Neural crest cell (in vitro differentiated cells): ENCODE measurements at regions not wholly inside any gene's neighbourhood (a gene's known extent, or its start where the extent isn't known, plus 50 kb on each side); places are given as distances from the start of the nearest gene placed in this dataset.

Source experiments
- DNase-seq: peaks from one replicate; pipeline ENCODE4 v3.0.0; 2021; ENCODE audit warnings: low read depth, mixed read lengths, low spot score
- H3K27ac Mint-ChIP-seq: one replicate; pipeline ENCODE4 v1.8.0; 2021; ENCODE audit warnings: mild to moderate bottlenecking, mixed read lengths; ENCODE audit not compliant: unreplicated experiment
- H3K27me3 Mint-ChIP-seq: 2 replicates; pipeline ENCODE4 v1.8.0; 2021; ENCODE audit warnings: low read depth, mild to moderate bottlenecking, mixed read lengths
- H3K36me3 Mint-ChIP-seq: 2 replicates; pipeline ENCODE4 v1.8.0; 2021; ENCODE audit warnings: low read depth, mild to moderate bottlenecking, mixed read lengths
- H3K4me1 Mint-ChIP-seq: 2 replicates; pipeline ENCODE4 v1.8.0; 2021; ENCODE audit warnings: mixed read lengths
- H3K4me3 Mint-ChIP-seq: one replicate; pipeline ENCODE4 v1.8.0; 2021; ENCODE audit warnings: mild to moderate bottlenecking, mixed read lengths
- H3K9me3 Mint-ChIP-seq: 2 replicates; pipeline ENCODE4 v1.8.0; 2021; ENCODE audit warnings: mixed read lengths
- TF ChIP-seq, protein P1 (sequence below): fragments of 200-600 bp; sonication (generic); conservative IDR thresholded peaks from 2 replicates; pipeline ENCODE4 v1.5.0; 2021; ENCODE audit warnings: antibody characterized with exemption, mild to moderate bottlenecking

DNA sequence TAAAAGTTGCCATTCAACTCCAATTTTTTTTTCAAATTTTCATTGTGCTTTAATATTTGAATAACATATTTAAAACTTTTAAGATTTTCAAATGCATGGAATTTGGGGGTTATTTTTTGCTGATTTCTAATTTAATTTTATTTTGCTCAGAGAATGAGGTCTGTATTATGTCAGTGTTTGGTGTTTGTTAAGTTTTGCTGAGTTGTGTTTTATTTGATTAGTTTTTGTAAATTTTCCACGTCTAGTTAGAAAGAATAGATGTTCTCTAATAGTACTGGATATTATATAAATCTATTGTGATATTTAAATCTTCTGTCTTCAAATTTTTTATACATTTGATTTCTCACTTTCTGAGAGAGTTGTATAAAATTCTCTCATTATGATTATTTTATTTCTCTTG lies 145.9 kb downstream of the MACIR start:
- Mint-ChIP-seq H3K9me3 (no peaks in the 10 kb centered on the region), H3K36me3 (no peaks in the 10 kb centered on the region), H3K4me1 (peaks cover 10% of the 10 kb centered on the region), H3K27me3 (no peaks in the 10 kb centered on the region), H3K4me3 (no peak overlapping the region), H3K27ac (no peak overlapping the region)
- TF ChIP-seq, protein P1, sequence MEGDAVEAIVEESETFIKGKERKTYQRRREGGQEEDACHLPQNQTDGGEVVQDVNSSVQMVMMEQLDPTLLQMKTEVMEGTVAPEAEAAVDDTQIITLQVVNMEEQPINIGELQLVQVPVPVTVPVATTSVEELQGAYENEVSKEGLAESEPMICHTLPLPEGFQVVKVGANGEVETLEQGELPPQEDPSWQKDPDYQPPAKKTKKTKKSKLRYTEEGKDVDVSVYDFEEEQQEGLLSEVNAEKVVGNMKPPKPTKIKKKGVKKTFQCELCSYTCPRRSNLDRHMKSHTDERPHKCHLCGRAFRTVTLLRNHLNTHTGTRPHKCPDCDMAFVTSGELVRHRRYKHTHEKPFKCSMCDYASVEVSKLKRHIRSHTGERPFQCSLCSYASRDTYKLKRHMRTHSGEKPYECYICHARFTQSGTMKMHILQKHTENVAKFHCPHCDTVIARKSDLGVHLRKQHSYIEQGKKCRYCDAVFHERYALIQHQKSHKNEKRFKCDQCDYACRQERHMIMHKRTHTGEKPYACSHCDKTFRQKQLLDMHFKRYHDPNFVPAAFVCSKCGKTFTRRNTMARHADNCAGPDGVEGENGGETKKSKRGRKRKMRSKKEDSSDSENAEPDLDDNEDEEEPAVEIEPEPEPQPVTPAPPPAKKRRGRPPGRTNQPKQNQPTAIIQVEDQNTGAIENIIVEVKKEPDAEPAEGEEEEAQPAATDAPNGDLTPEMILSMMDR = no peak
- no peak for DNase-seq

DNA sequence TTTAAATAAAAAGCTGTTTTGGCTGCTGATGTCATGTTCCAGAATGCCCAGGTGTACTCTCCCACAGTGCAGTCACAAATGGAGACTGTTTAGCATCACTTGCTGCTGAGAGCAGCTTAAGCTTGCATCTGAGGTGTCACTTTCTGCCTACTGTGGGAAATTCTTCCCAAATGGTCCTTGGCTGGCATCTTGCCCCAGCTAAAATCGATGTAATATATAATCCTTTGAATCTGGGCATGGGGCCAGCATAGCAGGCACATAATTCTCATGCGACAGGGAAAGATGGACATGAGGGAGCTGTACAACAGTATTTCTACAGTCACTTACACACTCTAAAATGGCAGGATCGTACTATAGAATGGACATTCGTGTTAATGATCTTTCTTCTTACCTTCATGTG lies 144.3 kb downstream of the MACIR start:
- H3K27ac Mint-ChIP-seq = no peak overlapping the region
- TF ChIP-seq, protein P1 = no peak
- H3K9me3 Mint-ChIP-seq = no peaks in the 10 kb centered on the region
- H3K4me3 Mint-ChIP-seq = no peak overlapping the region
- H3K36me3 Mint-ChIP-seq = no peaks in the 10 kb centered on the region
- peaks cover 12% of the 10 kb centered on the region for H3K4me1 Mint-ChIP-seq
- H3K27me3 Mint-ChIP-seq = no peaks in the 10 kb centered on the region
- no peak for DNase-seq

DNA sequence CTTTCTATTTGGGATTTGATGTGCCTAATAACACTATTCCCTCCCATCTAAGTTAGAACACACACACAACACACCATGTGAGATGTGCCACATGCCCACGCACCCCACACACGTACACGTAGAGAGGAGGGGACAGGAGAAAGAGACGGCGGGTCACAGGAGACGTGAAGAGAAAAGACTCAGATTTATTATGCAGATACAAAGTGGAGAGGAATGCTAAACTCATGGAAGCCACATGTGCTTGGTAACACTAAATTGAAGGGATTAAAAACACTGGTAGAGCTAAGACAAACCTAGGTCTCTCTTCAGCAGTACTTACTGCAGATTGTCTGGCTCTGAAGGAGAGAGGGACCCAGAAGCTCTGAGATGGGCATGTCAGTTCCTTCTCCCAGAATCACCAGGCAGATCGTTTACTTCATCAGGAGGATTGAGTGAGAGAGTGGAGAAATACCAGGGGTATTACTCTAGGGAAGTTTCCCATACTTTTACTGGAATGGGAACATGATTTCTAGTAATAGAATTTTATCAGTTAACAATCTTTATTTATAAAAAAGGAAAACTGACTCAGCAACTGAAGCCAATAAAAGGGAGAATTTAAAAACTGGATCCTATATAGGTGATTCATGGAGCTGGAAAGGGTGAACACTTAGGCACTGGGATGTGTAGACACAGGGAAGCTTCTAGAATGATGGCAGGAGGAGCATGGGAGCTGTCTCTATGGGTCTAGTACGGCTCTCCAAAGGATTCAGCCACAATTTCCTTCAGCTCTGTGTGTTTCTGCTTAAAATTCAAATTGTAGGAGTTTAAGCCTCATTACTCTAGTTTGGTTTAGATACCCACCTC lies 139.4 kb downstream of the MACIR start:
- no peaks in the 10 kb centered on the region for H3K27me3 Mint-ChIP-seq
- TF ChIP-seq, protein P1 = no peak
- no peak overlapping the region for H3K4me3 Mint-ChIP-seq
- H3K36me3 Mint-ChIP-seq = no peaks in the 10 kb centered on the region
- no peaks in the 10 kb centered on the region for H3K9me3 Mint-ChIP-seq
- no peak for DNase-seq
- H3K4me1 Mint-ChIP-seq = peaks cover 35% of the 10 kb centered on the region
- no peak overlapping the region for H3K27ac Mint-ChIP-seq

DNA sequence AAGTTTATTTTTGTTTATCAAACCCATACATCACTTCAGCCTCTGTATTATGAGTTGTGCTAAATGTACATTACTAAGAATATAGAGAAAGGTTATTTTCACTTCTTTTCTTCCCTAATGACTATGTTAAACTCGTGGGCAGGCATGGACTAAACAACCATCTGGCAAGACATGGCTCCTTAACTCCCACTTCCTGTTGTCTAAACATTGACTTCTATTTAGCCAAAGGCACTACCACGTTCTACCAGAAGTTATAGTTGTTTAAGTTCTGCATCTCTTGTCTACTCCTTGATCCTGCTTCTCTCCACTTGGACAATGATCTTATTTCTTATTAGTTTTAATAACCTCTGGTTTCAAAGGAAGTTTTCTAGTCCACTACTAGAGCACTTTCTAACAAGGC lies 136.1 kb downstream of the MACIR start:
- Mint-ChIP-seq H3K27ac (peak overlapping the region; percentile 84), H3K9me3 (no peaks in the 10 kb centered on the region), H3K36me3 (no peaks in the 10 kb centered on the region), H3K27me3 (no peaks in the 10 kb centered on the region), H3K4me1 (peaks cover 54% of the 10 kb centered on the region), H3K4me3 (no peak overlapping the region)
- TF ChIP-seq, protein P1 = no peak
- DNase-seq = no peak

DNA sequence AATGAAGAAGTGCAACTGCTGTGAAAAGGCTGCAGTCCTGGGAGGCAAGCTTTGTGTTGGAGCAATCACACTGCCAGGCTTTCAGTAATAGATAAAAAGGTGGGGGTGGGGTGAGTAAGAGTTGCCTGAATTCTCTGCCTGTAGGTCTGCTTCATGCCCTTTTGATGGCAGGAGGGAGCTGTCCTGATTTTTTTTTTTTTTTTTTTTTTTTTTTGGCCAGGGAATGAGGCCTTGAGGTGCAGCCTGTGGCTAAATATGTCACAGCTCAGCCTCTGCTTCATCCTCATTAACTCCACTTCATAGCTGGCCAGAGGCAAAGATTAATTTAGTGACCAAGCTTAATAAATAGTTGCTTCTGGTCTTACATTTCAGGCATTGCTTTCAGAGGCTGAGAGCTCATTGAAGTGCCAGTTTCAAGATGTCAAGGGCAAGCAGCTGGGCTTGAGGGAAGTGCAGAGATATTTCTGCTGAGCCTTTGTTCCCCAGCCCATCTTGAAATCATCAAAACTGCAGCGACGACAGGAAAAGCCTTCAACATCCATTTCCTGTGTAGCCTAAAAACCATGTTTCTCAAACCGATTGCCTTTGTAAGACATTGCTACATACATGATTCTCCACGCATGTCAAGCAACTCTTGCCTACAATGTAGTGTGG lies 134.7 kb downstream of the MACIR start:
- Mint-ChIP-seq H3K27me3 (no peaks in the 10 kb centered on the region), H3K4me1 (peaks cover 60% of the 10 kb centered on the region), H3K4me3 (peak overlapping the region; percentile 9), H3K27ac (peak overlapping the region; percentile 88), H3K36me3 (no peaks in the 10 kb centered on the region), H3K9me3 (no peaks in the 10 kb centered on the region)
- TF ChIP-seq, protein P1 = no peak
- DNase-seq = peak; percentile 24
